ENCODE measurements at regions not wholly inside any gene's neighbourhood (a gene's known extent, or its start where the extent isn't known, plus 50 kb on each side); places are given as distances from the start of the nearest gene placed in this dataset.

DNA sequence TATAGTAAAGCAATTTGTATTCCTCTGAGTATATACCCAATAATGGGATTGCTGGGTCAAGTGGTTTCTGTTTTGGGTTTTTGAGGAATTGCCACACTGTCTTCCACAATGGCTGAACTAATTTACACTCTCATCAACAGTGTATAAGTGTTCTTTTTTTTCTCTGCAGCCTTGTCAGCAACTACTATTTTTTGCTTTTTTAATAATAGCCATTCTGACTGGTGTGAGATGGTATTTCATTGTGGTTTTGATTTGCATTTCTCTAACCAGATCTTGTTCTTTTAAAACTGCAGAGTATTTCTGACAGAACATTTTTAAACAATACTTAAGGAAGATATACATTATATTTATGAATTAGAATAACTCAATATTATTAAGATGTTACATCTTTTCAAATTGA is 1140.5 kb upstream of the CNTN5 start:
- TF ChIP-seq PAX5 (IDR thresholded peaks at IDR 0.05; ENCODE audit: insufficient read depth, low read length, severe bottlenecking) = no peak
- no peak for TF ChIP-seq TAF1 (IDR thresholded peaks at IDR 0.05; ENCODE audit: low read depth, low read length)
- TF ChIP-seq POLR2AphosphoS5 (IDR thresholded peaks at IDR 0.05; ENCODE audit: low read depth, low read length) = no peak
- TF ChIP-seq POLR2A (IDR thresholded peaks at IDR 0.05; ENCODE audit: low read depth, low read length) = no peak
- TF ChIP-seq SPI1 (IDR thresholded peaks at IDR 0.05; ENCODE audit: low read depth, low read length) = no peak

Data from GM12891 (cell line).